ENCODE measurements at regions not wholly inside any gene's neighbourhood (a gene's known extent, or its start where the extent isn't known, plus 50 kb on each side); places are given as distances from the start of the nearest gene placed in this dataset.

DNA sequence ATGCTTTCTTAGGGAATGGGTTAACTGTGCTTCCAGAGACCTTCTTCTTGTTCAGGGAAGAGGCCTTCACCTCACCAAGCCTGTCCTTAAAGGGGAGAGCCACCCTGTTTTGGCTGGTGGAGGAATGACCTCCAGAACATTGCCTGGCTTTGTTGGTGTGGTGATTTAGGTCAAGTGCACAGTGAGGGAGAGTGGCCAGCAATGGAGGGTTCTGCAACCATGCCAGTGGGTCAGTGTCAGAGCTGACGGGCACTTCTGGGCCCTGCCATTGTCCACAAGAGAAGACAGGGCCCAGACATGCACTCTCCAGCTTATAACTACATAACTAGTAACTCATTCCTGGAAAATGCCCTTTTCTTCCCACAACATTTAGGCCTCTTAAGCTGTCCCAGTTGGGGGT, 238.5 kb upstream of the AKR1E2 start:
- H3K4me3 ChIP-seq (ENCODE audit: low read depth, low read length): no peak overlapping the region
- TF ChIP-seq, protein P1, sequence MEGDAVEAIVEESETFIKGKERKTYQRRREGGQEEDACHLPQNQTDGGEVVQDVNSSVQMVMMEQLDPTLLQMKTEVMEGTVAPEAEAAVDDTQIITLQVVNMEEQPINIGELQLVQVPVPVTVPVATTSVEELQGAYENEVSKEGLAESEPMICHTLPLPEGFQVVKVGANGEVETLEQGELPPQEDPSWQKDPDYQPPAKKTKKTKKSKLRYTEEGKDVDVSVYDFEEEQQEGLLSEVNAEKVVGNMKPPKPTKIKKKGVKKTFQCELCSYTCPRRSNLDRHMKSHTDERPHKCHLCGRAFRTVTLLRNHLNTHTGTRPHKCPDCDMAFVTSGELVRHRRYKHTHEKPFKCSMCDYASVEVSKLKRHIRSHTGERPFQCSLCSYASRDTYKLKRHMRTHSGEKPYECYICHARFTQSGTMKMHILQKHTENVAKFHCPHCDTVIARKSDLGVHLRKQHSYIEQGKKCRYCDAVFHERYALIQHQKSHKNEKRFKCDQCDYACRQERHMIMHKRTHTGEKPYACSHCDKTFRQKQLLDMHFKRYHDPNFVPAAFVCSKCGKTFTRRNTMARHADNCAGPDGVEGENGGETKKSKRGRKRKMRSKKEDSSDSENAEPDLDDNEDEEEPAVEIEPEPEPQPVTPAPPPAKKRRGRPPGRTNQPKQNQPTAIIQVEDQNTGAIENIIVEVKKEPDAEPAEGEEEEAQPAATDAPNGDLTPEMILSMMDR (conservative IDR thresholded peaks at IDR 0.05; ENCODE audit: low read depth, low read length): no peak
- no peak for DNase-seq (ENCODE audit: low read depth)

DNA sequence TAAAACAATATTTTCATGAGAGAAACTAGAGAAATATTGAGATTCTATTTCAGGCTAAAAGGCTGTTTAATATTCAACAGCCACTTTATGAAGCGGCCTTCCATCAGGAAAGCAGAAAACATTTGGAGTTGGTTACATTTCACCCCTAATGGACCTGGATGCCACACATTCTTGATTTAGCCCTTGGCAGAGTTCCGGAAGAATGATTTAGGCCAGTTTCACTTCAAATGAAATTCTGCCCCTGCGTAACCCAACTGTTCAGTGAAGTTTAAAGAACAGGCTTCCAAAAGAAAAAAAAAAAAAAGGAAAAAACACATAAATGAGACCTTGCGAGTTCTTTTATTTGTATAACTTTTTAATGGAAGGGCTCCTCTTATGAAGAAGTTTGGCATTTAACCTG, 239.2 kb upstream of the AKR1E2 start:
- DNase-seq (ENCODE audit: low read depth): peak; percentile 65
- TF ChIP-seq, protein P1 (conservative IDR thresholded peaks at IDR 0.05; ENCODE audit: low read depth, low read length): no peak
- H3K4me3 ChIP-seq (ENCODE audit: low read depth, low read length): no peak overlapping the region

DNA sequence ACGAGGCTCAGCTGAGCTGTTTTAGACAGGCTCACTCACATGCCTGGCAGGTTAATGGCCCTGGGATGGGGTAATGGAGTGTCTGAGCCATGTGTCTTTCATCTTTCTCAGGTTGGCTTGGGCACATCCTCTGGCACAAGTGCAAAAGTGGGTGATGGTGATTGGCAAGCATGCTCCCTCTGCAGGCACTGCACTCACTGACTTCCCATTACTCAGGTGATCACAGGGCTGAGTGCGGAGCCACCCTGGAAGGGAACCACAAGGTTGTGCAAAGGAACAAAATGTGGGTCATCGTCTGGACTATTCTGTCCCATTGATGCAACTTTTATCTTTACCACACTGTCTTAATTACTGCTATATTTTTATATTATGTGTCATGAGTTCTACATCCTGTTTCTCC, 244.1 kb upstream of the AKR1E2 start:
- no peak overlapping the region for H3K4me3 ChIP-seq (ENCODE audit: low read depth, low read length)
- TF ChIP-seq, protein P1 (conservative IDR thresholded peaks at IDR 0.05; ENCODE audit: low read depth, low read length): no peak

DNA sequence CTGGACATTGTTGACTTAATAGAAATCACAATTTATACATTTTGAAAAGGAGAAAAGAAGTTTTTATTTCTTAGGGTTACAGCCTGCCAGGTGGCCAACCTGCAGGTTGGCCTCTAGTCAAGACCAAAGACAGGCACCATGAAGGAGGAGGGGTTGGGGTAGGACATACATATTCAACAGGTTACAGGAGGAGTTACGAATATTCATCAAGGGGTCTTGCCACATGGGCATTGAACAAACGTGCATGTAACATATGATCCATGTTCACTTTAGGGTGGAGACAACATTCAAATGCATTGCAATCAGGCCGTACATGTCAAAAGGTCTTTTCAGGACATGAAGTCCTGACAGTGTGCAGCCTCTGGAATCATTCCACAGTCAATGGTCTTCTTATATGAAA, 246.2 kb upstream of the AKR1E2 start:
- DNase-seq (ENCODE audit: low read depth): no peak
- TF ChIP-seq, protein P1 (conservative IDR thresholded peaks at IDR 0.05; ENCODE audit: low read depth, low read length): no peak
- H3K4me3 ChIP-seq (ENCODE audit: low read depth, low read length): no peak overlapping the region

More for the DNA sequence above, 244.1 kb upstream of the AKR1E2 start:
- no peak for DNase-seq (ENCODE audit: low read depth)

DNA sequence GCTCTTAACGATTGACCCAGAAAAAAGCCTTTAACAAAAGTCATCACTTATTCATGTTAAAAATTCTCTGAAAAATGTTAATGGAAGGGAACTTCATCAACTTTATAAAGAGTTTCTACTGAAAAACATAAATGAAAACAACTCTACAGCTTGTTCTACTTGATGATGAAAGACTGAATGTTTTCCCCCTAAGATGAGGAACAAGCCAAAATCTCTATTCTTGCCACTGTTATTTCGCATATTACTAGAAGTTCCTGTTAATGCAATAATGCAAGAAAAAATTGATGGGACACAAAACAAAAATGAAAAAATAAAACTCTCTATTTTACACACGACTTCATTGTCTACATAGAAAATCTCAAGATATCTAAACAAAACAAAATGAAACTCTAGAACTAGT, 249.8 kb upstream of the AKR1E2 start:
- no peak for DNase-seq (ENCODE audit: low read depth)
- H3K4me3 ChIP-seq (ENCODE audit: low read depth, low read length): no peak overlapping the region
- TF ChIP-seq, protein P1 (conservative IDR thresholded peaks at IDR 0.05; ENCODE audit: low read depth, low read length): no peak

DNA sequence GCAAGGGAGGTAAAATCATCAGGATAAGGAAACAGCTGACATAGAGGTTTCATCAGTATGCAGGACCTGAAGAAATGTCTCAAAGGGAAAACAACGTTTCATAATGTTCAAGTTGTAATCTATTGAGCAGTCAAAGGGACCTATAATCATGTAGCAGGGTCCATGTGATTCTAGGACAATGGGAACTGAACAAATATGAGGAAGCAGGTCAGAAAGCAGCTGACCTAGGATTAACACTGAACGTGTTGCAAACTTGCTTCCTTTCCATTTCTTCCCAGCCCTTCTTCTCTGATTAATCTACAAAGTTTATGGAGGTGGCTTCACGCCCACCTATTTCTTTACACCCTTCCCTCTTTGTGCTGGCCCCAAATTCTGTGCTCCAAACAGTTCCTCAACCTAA, 256.9 kb upstream of the AKR1E2 start:
- TF ChIP-seq, protein P1 (conservative IDR thresholded peaks at IDR 0.05; ENCODE audit: low read depth, low read length): no peak
- DNase-seq (ENCODE audit: low read depth): no peak
- H3K4me3 ChIP-seq (ENCODE audit: low read depth, low read length): no peak overlapping the region

DNA sequence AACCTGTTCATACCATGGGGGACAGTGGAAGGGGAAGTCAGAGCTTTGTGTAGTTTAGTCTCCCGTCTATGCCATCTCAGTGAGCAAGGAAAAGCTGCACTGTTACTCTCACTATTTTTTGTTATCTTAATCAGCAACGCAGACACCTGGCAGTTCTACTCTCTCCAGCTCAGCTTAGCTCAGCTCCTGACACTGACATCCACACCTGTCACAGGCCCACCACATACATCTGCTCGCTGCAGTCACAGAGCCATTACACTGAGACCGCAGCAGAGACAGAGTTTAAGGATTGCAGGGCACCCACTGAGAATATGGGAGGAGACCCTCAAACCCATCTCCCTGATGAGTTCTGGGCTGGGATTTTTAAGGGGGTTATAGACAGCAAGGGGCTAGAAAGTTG, 257.3 kb upstream of the AKR1E2 start:
- TF ChIP-seq, protein P1 (conservative IDR thresholded peaks at IDR 0.05; ENCODE audit: low read depth, low read length): no peak
- no peak overlapping the region for H3K4me3 ChIP-seq (ENCODE audit: low read depth, low read length)
- DNase-seq (ENCODE audit: low read depth): no peak
